ENCODE measurements at regions not wholly inside any gene's neighbourhood (a gene's known extent, or its start where the extent isn't known, plus 50 kb on each side); places are given as distances from the start of the nearest gene placed in this dataset.

GRCh38 chr11:110832080-110832479 lies 119.8 kb upstream of the ARHGAP20 start:
- DNase-seq (ENCODE audit: low read depth in 3 of 3), result no peak

GRCh38 chr11:110830747-110831146 lies 118.5 kb upstream of the ARHGAP20 start:
- DNase-seq (ENCODE audit: low read depth in 3 of 3), result no peak

GRCh38 chr11:110830344-110830743 lies 118.1 kb upstream of the ARHGAP20 start:
- no peak for DNase-seq (ENCODE audit: low read depth in 3 of 3)

GRCh38 chr11:110829873-110830272 lies 117.6 kb upstream of the ARHGAP20 start:
- no peak for DNase-seq (ENCODE audit: low read depth in 3 of 3)

GRCh38 chr11:110828086-110828485 lies 115.8 kb upstream of the ARHGAP20 start:
- DNase-seq (ENCODE audit: low read depth in 3 of 3), result no peak

GRCh38 chr11:110827276-110827675 lies 115.0 kb upstream of the ARHGAP20 start:
- no peak for DNase-seq (ENCODE audit: low read depth in 3 of 3)

- DNase-seq (ENCODE audit: low read depth in 3 of 3), result no peak
These were observed 112.8 kb upstream of the ARHGAP20 start for GRCh38 chr11:110824912-110825620.

GRCh38 chr11:110818032-110818687 lies 105.9 kb upstream of the ARHGAP20 start:
- peak in 1 of 3 donors; percentile 17 for DNase-seq (ENCODE audit: low read depth in 3 of 3)

- DNase-seq (ENCODE audit: low read depth in 3 of 3), result no peak
These were observed 100.0 kb upstream of the ARHGAP20 start for GRCh38 chr11:110812086-110812733.

- no peak for DNase-seq (ENCODE audit: low read depth in 3 of 3)
These were observed 97.4 kb upstream of the ARHGAP20 start for GRCh38 chr11:110809417-110810199.

- DNase-seq (ENCODE audit: low read depth in 3 of 3), result no peak
These were observed 96.0 kb upstream of the ARHGAP20 start for GRCh38 chr11:110808248-110808647.

- no peak for DNase-seq (ENCODE audit: low read depth in 3 of 3)
These were observed 95.6 kb upstream of the ARHGAP20 start for GRCh38 chr11:110807801-110808200.

GRCh38 chr11:110805756-110806155 lies 93.5 kb upstream of the ARHGAP20 start:
- no peak for DNase-seq (ENCODE audit: low read depth in 3 of 3)

- DNase-seq (ENCODE audit: low read depth in 3 of 3), result no peak
These were observed 89.9 kb upstream of the ARHGAP20 start for GRCh38 chr11:110802162-110802561.

- DNase-seq (ENCODE audit: low read depth in 3 of 3), result no peak
These were observed 89.1 kb upstream of the ARHGAP20 start for GRCh38 chr11:110801328-110801727.

GRCh38 chr11:110798201-110798900 lies 86.1 kb upstream of the ARHGAP20 start:
- no peak for DNase-seq (ENCODE audit: low read depth in 3 of 3)

- no peak for DNase-seq (ENCODE audit: low read depth in 3 of 3)
These were observed 85.2 kb upstream of the ARHGAP20 start for GRCh38 chr11:110797453-110797852.

- no peak for DNase-seq (ENCODE audit: low read depth in 3 of 3)
These were observed 82.9 kb upstream of the ARHGAP20 start for GRCh38 chr11:110795112-110795624.

- DNase-seq (ENCODE audit: low read depth in 3 of 3), result peak in 1 of 3 donors; percentile 4
These were observed 81.3 kb upstream of the ARHGAP20 start for GRCh38 chr11:110793556-110793955.

- no peak for DNase-seq (ENCODE audit: low read depth in 3 of 3)
These were observed 79.4 kb upstream of the ARHGAP20 start for GRCh38 chr11:110791621-110792020.

GRCh38 chr11:110787680-110788079 lies 75.4 kb upstream of the ARHGAP20 start:
- no peak for DNase-seq (ENCODE audit: low read depth in 3 of 3)

All from stimulated activated CD4-positive, alpha-beta T cell treated with anti-CD3 and anti-CD28 coated beads, TNF-alpha, amount 100 ng/mL, for 48 hours (primary cell).